HEK293T (cell line): ENCODE measurements at regions not wholly inside any gene's neighbourhood (a gene's known extent, or its start where the extent isn't known, plus 50 kb on each side); places are given as distances from the start of the nearest gene placed in this dataset.

Source experiments
- ARNT ChIP-seq: fragments of 450-650 bp; IDR thresholded peaks from 2 replicates; pipeline ENCODE4 v1.6.1; 2017; ENCODE audit warnings: mild to moderate bottlenecking
- BHLHE40 ChIP-seq: fragments of 450-650 bp; IDR thresholded peaks from 2 replicates; pipeline ENCODE4 v1.6.1; 2016; ENCODE audit warnings: mild to moderate bottlenecking, moderate library complexity, borderline replicate concordance
- CTBP1 ChIP-seq: fragments of 450-650 bp; IDR thresholded peaks from 2 replicates; pipeline ENCODE4 v1.6.1; 2016; ENCODE audit warnings: borderline replicate concordance
- ELF4 ChIP-seq: fragments of 450-650 bp; IDR thresholded peaks from 2 replicates; pipeline ENCODE4 v1.6.1; 2017; ENCODE audit warnings: antibody characterized with exemption
- FOXA1 ChIP-seq: fragments of 450-650 bp; IDR thresholded peaks from 2 replicates; pipeline ENCODE4 v1.6.1; 2016; ENCODE audit warnings: mild to moderate bottlenecking
- FOXK2 ChIP-seq: fragments of 450-650 bp; IDR thresholded peaks from 2 replicates; pipeline ENCODE4 v1.6.1; 2016; ENCODE audit warnings: mild to moderate bottlenecking
- FOXM1 ChIP-seq: fragments of 450-650 bp; IDR thresholded peaks from 2 replicates; pipeline ENCODE4 v1.6.1; 2017; ENCODE audit warnings: mild to moderate bottlenecking, borderline replicate concordance
- HDGF ChIP-seq: fragments of 450-650 bp; IDR thresholded peaks from 2 replicates; pipeline ENCODE4 v1.6.1; 2017; ENCODE audit warnings: antibody characterized with exemption, borderline replicate concordance
- L3MBTL2 ChIP-seq: fragments of 450-650 bp; conservative IDR thresholded peaks from 2 replicates; pipeline ENCODE4 v1.6.1; 2016; ENCODE audit warnings: mild to moderate bottlenecking
- SP1 ChIP-seq: fragments of 450-650 bp; IDR thresholded peaks from 2 replicates; pipeline ENCODE4 v1.6.1; 2017
- SUZ12 ChIP-seq: fragments of 450-650 bp; IDR thresholded peaks from 2 replicates; pipeline ENCODE4 v1.6.1; 2016; ENCODE audit warnings: mild to moderate bottlenecking
- ZNF384 ChIP-seq: fragments of 450-650 bp; IDR thresholded peaks from 2 replicates; pipeline ENCODE4 v1.6.1; 2016
- TF ChIP-seq, protein P1 (sequence below): fragments of 450-650 bp; IDR thresholded peaks from 2 replicates; pipeline ENCODE4 v1.6.1; 2016

DNA sequence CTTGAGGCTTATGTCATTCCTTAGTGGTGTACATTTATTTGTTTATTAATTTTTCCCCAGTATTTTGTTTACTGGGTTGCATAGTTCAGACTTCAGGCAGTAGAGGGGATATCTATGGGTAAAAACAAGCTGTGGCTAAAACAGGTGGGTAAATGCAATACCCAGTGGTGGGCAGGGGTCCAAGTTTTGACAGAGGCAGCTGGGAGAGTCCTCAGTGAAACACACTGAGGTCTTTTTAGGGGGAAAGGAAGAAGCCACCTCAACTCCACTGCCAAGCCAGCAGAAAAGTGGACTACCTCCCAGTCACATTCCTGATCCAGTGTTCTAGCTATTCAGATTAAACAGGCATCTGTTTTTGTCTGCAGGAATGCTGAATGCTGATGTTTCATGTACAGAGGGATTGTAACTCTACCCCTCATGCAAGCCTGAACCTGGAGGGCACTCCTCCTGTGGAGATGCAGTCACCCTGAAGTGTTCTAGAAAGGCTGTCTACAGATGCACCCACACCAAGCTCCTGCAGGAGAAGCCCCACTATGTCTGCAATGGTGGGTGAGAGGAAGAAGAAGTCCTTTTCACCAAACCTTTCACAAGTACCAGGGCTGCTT is 757.8 kb downstream of the INHBA start:
- TF ChIP-seq FOXK2 (no peak), SP1 (no peak), SUZ12 (no peak), BHLHE40 (no peak), ZNF384 (no peak), FOXM1 (no peak), HDGF (no peak), ELF4 (no peak), CTBP1 (no peak), FOXA1 (no peak), L3MBTL2 (no peak), ARNT (no peak)
- TF ChIP-seq, protein P1, sequence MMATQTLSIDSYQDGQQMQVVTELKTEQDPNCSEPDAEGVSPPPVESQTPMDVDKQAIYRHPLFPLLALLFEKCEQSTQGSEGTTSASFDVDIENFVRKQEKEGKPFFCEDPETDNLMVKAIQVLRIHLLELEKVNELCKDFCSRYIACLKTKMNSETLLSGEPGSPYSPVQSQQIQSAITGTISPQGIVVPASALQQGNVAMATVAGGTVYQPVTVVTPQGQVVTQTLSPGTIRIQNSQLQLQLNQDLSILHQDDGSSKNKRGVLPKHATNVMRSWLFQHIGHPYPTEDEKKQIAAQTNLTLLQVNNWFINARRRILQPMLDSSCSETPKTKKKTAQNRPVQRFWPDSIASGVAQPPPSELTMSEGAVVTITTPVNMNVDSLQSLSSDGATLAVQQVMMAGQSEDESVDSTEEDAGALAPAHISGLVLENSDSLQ = no peak
